ENCODE measurements at regions not wholly inside any gene's neighbourhood (a gene's known extent, or its start where the extent isn't known, plus 50 kb on each side); places are given as distances from the start of the nearest gene placed in this dataset.

- Histone ChIP-seq H4K20me1 (ENCODE audit: insufficient read depth, poor library complexity, severe bottlenecking) (no peaks in the 10 kb centered on the region), H3K9me3 (ENCODE audit: low read depth) (no peaks in the 10 kb centered on the region), H2AFZ (no peak overlapping the region), H3K27me3 (no peaks in the 10 kb centered on the region), H3K36me3 (replicated peaks; ENCODE audit: insufficient read depth, low read depth) (no peaks in the 10 kb centered on the region), H3K4me3 (no peak overlapping the region), H3K4me1 (ENCODE audit: insufficient read depth) (no peaks in the 10 kb centered on the region), H3K79me2 (no peaks in the 10 kb centered on the region), H3K27ac (no peak overlapping the region), H3K4me2 (no peak overlapping the region), H3K9me2 (replicated peaks; ENCODE audit: insufficient read depth) (no peaks in the 10 kb centered on the region)
- TF ChIP-seq EZH2 (IDR thresholded peaks at IDR 0.05; ENCODE audit: borderline replicate concordance) (no peak), EZH2phosphoT487 (IDR thresholded peaks at IDR 0.05; ENCODE audit: low read depth, severe bottlenecking, unreplicated experiment) (no peak), CTCF (IDR thresholded peaks at IDR 0.05; ENCODE audit: poor library complexity) (no peak)
- no peak for DNase-seq (ENCODE audit: low spot score)
These were observed 244.2 kb upstream of the CLEC14A start for GRCh38 chr14:38500125-38500524.

- Histone ChIP-seq H2AFZ (no peak overlapping the region), H4K20me1 (ENCODE audit: insufficient read depth, poor library complexity, severe bottlenecking) (no peaks in the 10 kb centered on the region), H3K27ac (no peak overlapping the region), H3K4me2 (no peak overlapping the region), H3K4me3 (no peak overlapping the region), H3K4me1 (ENCODE audit: insufficient read depth) (no peaks in the 10 kb centered on the region), H3K79me2 (no peaks in the 10 kb centered on the region), H3K36me3 (replicated peaks; ENCODE audit: insufficient read depth, low read depth) (no peaks in the 10 kb centered on the region), H3K9me2 (replicated peaks; ENCODE audit: insufficient read depth) (no peaks in the 10 kb centered on the region), H3K27me3 (no peaks in the 10 kb centered on the region), H3K9me3 (ENCODE audit: low read depth) (peaks cover 4% of the 10 kb centered on the region)
- no peak for TF ChIP-seq EZH2 (IDR thresholded peaks at IDR 0.05; ENCODE audit: borderline replicate concordance)
- TF ChIP-seq CTCF (IDR thresholded peaks at IDR 0.05; ENCODE audit: poor library complexity) = no peak
- TF ChIP-seq EZH2phosphoT487 (IDR thresholded peaks at IDR 0.05; ENCODE audit: low read depth, severe bottlenecking, unreplicated experiment) = no peak
- DNase-seq (ENCODE audit: low spot score) = no peak
- 86% methylated on average over 1 of the region's 1 CpG for WGBS (ENCODE audit: low lambda C conversion rate, missing lambda C conversion rate)
These were observed 240.2 kb upstream of the CLEC14A start for GRCh38 chr14:38496092-38496491.

- Histone ChIP-seq H3K4me1 (ENCODE audit: insufficient read depth) (no peaks in the 10 kb centered on the region), H4K20me1 (ENCODE audit: insufficient read depth, poor library complexity, severe bottlenecking) (no peaks in the 10 kb centered on the region), H3K27ac (no peak overlapping the region), H3K79me2 (no peaks in the 10 kb centered on the region), H3K4me2 (no peak overlapping the region), H3K9me3 (ENCODE audit: low read depth) (peaks cover 4% of the 10 kb centered on the region), H3K9me2 (replicated peaks; ENCODE audit: insufficient read depth) (no peaks in the 10 kb centered on the region), H3K27me3 (no peaks in the 10 kb centered on the region), H3K4me3 (no peak overlapping the region), H2AFZ (no peak overlapping the region), H3K36me3 (replicated peaks; ENCODE audit: insufficient read depth, low read depth) (no peaks in the 10 kb centered on the region)
- TF ChIP-seq EZH2phosphoT487 (IDR thresholded peaks at IDR 0.05; ENCODE audit: low read depth, severe bottlenecking, unreplicated experiment) (no peak), CTCF (IDR thresholded peaks at IDR 0.05; ENCODE audit: poor library complexity) (no peak), EZH2 (IDR thresholded peaks at IDR 0.05; ENCODE audit: borderline replicate concordance) (no peak)
- no peak for DNase-seq (ENCODE audit: low spot score)
These were observed 234.4 kb upstream of the CLEC14A start for GRCh38 chr14:38490273-38490672.

- TF ChIP-seq EZH2phosphoT487 (IDR thresholded peaks at IDR 0.05; ENCODE audit: low read depth, severe bottlenecking, unreplicated experiment) (no peak), EZH2 (IDR thresholded peaks at IDR 0.05; ENCODE audit: borderline replicate concordance) (no peak), CTCF (IDR thresholded peaks at IDR 0.05; ENCODE audit: poor library complexity) (no peak)
- no peaks in the 10 kb centered on the region for H3K9me2 ChIP-seq (replicated peaks; ENCODE audit: insufficient read depth)
- no peaks in the 10 kb centered on the region for H4K20me1 ChIP-seq (ENCODE audit: insufficient read depth, poor library complexity, severe bottlenecking)
- no peaks in the 10 kb centered on the region for H3K4me1 ChIP-seq (ENCODE audit: insufficient read depth)
- H3K4me2 ChIP-seq = no peak overlapping the region
- H3K4me3 ChIP-seq = no peak overlapping the region
- no peaks in the 10 kb centered on the region for H3K9me3 ChIP-seq (ENCODE audit: low read depth)
- WGBS (ENCODE audit: low lambda C conversion rate, missing lambda C conversion rate) = 70% methylated on average over 2 of the region's 2 CpGs
- H2AFZ ChIP-seq = no peak overlapping the region
- no peaks in the 10 kb centered on the region for H3K27me3 ChIP-seq
- H3K79me2 ChIP-seq = no peaks in the 10 kb centered on the region
- no peak for DNase-seq (ENCODE audit: low spot score)
- no peaks in the 10 kb centered on the region for H3K36me3 ChIP-seq (replicated peaks; ENCODE audit: insufficient read depth, low read depth)
- no peak overlapping the region for H3K27ac ChIP-seq
These were observed 229.1 kb upstream of the CLEC14A start for GRCh38 chr14:38485026-38485425.
